DMS 273 treated with DMSO at 0.1 percent for 48 hours (cell line): ENCODE measurements at regions not wholly inside any gene's neighbourhood (a gene's known extent, or its start where the extent isn't known, plus 50 kb on each side); places are given as distances from the start of the nearest gene placed in this dataset.
"Not testable (repeated sequence)": the region's sequence is repeated elsewhere in the genome, so short reads cannot be mapped to it uniquely, and the experiment has no call there.

Experiments used
- DNase-seq: peaks from one replicate; lab custom pipeline; 2025; lab: John Stamatoyannopoulos, UW

DNA sequence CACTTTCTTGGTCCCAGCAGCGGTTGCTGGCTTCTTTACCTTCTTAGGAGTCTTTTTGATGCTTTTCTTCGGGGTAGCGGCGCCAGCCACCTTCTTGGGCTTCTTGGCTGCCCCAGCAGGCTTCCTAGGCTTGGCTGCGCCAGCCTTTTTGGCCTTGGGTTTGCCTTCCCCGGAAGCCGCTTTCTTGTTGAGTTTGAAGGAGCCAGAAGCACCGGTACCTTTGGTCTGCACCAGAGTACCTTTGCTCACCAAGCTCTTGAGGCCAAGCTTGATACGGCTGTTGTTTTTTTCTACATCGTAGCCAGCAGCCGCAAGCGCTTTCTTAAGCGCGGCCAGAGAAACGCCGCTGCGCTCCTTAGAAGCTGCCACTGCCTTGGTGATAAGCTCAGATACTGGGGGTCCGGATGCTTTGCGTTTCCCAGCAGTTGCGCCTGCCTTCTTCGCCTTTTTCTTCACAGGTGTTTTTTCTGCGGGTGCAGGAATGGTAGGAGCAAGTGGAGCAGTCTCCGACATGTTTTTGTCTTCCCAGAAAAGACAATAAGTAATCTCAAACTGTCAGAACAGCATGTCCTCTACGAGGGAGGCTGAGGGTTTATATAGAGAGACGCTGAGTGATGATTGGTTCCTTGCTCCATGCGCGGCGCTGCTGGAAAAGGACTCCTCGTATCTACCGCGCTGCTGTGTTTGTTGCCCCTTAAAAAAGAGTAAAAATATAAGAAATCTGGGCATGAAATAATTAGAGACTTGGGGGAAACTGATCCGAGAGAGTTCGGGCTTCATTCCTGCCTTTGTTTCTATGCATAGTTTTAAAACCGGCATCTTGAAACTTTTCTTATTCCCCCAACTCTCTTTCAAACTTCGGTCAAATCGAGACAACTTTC is 130.3 kb upstream of the BTN3A2 start:
- DNase-seq: peak; percentile 43

DNA sequence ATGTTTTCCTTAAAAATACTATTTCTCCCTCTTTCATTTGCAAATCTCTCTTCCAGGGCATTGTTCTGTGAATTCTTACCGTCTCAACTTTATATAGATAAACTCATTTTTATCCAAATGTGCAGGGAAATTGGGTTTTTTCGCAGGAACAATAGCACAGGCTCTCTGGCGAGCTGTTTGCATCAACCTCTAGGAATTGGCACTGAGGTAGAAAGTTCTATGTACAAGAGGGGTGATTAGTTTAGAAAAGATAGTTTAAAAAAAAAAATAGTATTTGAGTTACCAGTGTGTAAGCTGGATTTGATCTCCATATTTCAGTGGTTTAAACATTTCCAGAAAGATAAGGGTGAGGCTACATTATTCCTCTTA is 129.7 kb upstream of the BTN3A2 start:
- DNase-seq: no peak

DNA sequence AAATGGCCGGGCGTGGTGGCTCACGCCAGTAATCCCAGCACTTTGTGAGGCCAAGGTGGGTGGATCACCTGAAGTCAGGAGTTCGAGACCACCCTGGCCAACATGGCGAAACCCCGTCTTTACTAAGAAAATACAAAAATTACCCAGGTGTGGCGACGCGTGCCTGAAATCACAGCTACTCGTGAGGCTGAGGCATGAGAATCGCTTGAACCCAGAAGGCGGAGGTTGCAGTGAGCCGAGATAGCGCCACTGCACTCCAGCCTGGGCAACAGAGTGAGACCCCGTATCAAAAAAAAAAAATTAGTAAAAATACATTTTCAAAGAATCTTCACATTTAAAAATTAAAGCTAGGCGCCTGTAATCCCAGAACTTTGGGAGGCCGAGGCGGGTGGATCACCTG is 125.6 kb upstream of the BTN3A2 start:
- DNase-seq: not testable (repeated sequence)

DNA sequence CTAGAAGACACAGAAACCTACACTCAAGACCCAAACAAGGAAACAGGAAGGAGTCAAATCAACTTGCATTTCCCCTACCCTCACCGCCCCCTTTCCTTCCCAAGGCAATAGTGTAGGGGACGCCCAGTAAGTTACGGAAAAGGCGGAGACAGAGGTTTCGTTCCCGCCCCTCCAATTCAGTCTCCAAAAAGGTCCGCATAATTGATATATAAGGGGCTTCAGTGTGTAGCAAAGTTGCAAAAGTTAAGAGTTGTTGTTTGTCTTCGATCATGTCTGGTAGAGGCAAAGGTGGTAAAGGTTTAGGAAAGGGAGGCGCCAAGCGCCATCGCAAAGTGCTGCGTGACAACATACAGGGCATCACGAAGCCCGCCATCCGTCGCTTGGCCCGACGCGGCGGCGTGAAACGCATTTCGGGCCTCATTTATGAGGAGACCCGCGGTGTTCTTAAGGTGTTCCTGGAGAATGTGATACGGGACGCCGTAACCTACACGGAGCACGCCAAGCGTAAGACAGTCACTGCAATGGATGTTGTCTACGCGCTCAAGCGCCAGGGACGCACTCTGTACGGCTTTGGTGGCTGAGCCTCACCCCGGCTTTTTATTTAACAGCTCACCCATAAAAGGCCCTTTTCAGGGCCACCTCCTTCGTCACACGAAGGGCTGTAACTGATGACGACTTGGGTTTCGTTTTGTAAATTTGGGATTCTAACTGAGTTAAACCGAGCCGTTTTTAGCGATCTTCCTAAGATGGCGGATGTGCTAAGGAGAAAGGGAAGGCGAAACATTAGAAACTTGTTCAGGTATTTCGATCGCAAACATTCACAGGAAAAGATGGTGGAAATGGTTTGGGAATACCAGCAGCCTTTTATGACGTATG is 124.6 kb upstream of the BTN3A2 start:
- no peak for DNase-seq

DNA sequence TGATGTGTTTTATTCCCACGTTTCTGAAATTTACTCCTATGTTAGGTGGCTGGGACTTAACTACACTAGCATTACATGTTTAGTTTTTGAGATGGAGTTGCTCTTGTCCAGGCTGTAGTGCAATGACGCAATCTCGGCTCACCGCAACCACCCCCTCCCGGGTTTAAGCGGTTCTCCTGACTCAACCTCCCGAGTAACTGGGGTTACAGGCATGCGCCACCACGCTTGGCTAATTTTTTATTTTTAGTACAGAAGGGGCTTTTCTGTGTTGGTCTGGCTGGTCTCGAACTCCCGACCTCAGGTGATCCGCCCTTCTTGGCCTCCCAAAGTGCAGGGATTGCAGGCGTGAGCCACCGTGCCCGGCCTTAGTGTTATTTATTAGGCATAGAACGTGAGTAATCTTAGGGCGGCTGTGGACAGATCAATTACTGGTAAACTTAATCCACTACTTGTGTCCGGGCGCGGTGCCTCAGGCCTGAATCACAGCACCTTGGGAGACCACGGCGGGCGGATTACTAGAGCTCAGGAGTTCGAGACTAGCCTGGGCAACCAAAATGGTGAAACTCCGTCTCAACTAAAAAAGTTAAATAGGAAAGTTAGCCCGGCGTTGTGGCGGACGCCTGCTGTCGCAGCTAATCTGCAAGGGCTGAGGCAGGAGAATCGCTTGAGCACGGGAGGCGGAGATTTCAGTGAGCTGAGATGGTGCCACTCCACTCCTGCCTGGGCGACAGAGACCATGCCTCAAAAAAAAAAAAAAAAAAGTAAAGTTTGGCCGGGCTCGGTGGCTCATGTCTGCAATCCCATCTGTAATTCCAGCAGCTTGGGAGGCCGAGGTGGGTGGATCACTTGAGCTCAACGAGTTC is 123.7 kb upstream of the BTN3A2 start:
- DNase-seq: no peak

DNA sequence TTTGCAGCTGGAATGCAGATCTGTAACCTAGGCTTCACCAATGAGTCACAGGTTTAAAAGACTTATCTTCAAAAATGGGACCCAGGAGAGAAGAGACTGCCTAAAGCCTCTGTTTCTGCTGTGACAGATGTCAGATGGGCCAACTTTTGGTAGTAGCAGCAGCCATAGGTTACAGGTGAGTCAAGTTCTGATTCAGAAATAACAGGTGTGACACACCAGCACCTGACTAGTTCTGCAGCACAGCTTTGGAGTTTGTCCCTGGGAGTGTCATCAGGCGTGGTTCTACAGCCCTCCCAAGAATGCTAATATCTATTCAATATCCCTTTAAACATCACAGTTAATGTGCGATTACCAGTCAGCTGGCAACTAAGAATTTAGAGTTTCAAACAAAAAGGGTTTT is 121.9 kb upstream of the BTN3A2 start:
- no peak for DNase-seq

DNA sequence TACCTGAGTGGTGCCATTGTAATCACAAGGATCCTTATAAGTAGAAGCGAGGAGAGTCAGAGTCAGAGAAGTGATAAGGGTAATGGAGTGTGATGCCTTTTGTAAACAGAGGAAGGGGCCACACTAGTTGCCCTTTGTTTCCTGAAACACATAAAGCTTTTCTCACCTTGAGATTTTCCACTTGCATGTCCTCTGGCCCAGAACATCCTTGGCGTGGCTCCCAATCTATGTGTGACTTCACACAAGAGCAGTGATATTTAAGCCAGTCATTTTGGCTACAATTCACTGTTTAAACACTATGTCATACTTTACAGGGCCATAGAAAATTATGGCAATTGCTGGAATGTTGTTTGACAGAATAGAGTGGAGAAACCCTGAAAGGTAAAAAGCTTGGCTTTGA is 121.2 kb upstream of the BTN3A2 start:
- no peak for DNase-seq

DNA sequence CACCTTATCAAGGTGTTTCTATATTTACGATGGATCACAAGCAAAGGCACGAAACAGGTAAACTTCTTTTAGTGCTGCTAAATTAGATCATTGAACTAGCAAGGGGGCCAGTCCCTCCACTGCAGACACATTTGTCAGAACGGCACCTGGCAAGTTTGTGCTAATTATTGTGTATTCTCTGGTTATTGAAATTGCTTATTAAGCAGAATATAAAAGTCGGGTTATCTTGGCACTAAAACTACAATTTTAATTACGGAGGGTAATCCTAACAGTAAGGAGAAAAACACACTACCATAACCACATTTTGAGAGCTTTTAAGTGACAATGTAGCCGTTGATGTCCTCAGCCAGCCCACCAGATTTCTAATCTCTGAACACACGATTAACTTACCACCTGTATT is 118.9 kb upstream of the BTN3A2 start:
- DNase-seq: no peak

DNA sequence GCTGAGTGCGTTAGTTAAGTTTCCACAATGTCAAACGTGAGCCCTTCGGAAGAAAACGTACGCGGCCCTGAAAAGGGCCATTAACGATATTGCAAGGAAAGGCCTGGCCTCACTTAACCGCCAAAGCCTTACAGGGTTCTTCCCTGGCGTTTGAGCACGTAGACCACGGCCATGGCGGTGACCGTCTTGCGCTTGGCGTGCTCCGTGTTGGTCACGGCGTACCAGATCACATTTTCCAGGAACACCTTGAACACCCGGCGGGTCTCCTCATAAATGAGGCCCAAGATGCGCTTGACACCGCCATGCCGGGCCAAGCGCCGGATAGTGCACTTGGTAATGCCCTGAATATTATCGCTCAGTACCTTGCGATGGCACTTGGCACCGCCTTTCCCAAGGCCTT is 118.4 kb upstream of the BTN3A2 start:
- no peak for DNase-seq

DNA sequence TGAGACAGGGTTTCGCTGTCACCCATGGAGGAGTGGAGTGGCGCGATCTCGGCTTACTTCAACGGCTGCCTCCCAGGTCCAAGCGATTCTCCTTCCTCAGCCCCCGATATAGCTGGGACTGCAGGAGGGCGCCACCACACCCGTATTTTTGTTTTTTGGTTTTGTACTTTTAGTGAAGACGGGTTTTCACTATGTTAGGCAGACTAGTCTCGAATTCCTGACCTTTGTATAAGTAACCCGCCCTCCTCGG is 115.4 kb upstream of the BTN3A2 start:
- DNase-seq: no peak

DNA sequence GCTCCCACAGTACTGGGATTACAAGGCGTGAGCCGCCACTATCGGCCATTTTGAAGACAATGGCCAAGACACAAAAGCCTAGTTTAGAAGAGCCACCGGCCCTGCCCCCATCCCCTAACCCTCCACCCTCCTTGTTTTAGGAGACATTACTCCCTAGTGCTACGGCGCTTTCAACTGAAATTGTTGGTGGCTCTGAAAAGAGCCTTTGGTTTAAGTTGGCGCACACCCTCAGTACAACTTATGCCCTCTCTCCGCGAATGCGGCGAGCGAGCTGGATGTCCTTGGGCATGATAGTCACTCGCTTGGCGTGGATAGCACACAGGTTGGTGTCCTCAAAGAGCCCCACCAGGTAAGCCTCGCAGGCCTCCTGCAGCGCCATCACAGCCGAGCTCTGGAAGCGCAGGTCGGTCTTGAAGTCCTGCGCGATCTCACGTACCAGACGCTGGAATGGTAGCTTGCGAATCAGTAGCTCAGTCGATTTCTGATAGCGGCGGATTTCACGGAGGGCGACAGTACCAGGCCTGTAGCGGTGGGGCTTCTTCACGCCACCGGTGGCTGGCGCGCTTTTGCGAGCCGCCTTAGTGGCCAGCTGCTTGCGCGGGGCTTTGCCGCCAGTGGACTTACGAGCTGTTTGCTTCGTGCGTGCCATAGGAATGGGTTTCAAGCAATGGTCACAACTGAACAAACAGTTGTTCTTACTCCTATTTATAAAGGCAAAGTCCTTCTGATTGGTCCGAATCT is 114.9 kb upstream of the BTN3A2 start:
- DNase-seq: no peak

DNA sequence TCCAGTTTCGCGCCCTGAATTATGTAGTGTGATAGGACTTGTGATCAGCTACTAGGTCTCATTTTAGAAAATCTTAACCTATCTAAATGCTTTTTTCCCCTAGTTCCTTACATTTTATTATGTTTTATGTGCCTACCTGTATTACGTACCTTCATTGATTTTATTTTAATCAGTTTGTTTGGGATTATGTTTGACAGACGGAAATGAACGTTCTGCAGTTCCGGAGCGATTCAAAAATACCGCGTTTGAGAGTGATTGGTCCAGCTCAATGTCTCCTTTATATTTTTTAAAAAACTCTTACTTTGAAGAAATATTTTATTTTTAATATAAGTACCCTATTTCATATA is 114.3 kb upstream of the BTN3A2 start:
- DNase-seq: no peak

DNA sequence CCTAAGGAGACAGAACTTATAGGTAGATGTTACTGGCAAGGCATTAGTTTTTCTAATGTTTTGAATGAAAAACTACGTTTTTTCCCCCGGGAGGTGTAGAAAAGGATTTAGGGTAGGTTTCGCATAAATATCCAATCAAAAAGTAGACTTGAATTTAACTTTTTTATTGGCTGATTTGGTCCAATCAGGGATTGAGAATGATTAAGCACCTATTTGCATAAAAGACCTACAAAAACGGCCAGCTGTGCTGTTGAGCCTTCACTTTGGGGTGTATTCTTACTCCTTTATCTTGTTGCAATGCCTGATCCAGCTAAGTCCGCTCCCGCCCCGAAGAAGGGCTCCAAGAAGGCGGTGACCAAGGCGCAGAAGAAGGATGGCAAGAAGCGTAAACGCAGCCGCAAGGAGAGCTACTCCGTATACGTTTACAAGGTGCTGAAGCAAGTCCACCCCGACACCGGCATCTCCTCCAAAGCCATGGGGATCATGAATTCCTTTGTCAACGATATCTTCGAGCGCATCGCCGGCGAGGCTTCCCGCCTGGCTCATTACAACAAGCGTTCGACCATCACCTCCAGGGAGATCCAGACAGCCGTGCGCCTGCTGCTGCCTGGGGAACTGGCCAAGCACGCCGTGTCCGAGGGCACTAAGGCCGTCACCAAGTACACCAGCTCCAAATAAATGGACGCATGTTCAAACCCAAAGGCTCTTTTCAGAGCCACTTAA is 113.5 kb upstream of the BTN3A2 start:
- DNase-seq: no peak

DNA sequence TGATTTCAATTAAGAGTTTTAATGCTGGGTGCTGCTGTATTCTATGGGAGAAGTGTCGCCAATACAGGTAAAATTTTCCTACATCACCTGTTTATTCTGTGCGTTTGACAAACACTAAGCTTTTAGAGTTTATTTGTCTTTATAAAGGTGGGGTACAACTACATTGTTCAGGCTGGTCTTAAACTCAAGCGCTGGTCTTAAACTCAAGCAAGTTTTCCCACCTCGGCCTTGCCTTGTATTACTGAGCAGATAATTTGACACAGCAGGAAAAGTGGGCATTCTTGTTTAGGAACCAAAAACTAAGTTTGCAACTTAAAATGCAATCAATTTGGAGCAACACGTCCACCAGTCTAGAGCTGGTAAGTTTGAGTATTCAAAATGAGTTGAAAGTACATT is 112.9 kb upstream of the BTN3A2 start:
- DNase-seq: no peak

DNA sequence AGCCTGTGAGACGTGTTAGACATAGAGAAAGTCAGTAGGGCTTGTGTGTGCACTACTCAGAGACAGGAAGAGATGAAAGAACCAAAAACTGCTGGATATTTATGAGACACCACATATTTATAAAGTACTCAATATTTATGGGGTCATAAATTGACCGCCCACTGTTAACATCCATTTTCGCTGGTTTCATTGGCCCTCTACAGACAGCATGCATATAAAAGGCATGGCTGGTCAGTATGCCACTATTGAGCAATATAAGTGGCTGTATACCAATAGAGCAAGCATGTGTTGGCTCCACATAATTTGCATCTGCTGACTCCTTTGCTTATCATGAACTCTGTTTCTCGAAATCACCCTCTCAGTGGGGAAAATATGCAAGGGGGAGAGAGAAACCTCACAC is 110.3 kb upstream of the BTN3A2 start:
- DNase-seq: no peak

DNA sequence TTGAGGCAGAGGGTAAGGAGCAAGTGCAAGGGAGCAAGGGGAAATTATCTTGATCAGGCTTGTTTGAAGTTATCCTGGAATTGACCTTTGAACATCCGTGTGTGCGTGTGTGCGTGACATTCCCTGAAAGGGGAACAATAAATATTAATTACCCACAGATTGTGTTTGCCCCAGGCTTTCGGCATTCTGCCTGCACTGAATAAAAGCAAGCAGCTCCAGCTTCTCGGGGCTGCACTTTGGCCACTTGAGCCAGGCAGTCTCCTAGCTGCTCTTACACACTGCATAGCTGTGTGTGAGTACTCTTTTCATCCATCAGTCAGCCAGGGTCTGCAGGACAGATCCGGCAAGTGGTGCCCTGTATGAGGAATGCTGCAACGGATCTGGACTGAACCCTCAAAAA is 107.7 kb upstream of the BTN3A2 start:
- no peak for DNase-seq

DNA sequence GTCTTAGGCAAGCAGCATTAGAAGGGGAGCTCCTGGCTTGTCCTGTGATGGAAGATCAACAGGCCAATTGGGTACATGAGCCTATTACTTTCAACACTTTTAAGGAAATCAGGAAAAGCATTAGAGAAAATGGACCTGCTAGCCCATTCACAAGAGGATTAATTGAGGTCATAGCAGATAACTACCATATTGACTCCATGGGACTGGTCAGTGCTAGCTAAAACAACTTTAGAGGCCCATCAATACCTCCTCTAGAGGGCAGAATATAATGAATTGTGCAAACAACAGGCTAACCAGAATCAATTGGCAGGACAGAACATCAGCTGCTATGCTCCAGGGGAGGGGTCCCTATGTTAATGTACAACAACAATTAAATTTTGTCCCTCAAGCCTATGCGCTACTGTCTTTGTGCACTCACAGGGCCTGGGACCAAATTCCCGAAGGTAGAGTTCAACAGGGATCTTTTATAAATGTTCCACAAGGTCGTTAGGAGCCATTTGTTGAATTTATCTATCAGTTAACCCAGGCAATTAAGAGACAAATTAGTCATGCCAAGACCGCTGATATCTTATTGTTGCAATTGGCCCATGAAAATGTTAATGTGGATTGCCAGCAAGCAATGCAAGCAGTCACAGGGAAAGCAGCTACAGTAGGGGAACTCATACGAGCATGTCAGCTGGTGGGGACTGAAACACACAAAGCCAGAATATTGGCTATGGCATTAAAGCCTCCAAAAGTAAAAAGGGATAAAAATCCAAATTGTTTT is 106.6 kb upstream of the BTN3A2 start:
- no peak for DNase-seq

DNA sequence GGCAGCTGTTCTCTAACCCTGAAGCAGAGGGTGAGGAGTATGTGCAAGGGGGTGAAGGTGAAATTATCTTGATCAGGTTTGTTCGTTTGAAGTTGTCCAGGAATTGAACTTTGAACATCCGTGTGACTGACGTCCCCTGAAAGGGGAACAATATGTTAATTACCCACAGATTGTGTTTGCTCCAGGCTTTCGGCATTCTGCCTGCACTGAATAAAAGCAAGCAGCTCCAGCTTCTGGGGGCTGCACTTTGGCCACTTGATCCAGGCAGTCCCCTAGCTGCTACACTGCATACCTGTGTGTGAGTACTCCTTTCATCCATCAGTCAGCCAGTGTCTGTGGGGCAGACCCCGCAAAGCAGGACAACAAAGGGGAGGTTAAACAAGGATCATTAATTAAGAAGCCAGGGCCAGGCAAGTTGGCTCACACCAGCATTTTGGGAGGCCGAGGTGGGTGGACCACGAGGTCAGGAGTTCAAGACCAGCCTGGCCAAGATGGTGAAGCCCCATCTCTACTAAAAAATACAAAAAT is 104.8 kb upstream of the BTN3A2 start:
- DNase-seq: no peak

DNA sequence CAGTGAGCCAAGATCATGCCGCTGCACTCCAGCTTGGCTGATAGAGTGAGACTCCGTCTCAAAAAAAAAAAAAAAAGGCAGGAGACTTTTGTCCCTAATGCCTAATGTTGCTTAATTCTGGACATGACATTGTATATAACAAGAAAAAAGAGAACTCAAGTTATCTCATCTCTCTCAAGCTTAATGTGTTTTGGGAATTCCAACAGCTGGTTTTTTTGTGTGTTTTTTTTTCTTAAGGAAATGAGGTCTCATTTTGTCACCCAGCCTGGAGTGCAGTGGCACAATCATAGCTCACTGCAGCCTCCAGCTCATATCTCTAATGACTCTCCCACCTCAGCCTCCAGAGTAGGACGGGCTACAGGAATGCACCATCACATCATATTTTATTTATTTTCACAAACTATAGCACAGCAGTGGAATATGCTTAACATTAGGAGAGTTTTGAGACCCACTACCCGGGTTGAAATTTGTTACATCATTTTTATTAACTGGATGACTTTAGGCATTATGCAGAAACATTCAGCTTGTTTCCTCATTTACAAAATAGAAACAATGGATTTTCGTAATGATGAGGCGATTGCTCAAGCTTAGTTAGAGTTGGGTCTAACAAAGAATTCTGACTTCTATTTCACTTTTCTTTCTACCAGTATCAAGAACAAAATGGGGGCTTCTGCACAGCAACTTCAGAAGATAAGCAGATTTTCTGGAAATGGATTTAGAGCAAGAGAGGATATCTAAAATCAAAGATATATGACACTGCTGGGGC is 104.1 kb upstream of the BTN3A2 start:
- DNase-seq: no peak

DNA sequence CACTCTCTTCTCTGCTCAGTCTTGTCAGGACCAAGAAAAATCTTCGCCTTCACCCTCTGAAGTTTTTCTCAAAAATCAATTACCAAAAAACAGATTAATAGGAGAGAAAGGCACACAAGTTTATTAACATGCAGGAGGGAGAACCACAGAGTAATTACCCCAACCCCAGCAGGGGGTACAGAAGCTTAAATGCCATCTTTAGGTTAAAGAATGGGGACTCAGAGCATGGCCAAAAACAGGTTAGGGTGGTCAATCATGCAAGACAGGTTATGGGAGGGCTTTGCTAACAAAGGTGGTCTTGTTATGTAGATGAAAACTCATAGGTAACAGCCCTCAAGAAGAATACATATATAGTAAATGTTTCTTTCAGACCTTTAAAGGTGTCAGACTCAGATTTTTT is 100.5 kb upstream of the BTN3A2 start:
- DNase-seq: no peak
